ENCODE measurements at regions not wholly inside any gene's neighbourhood (a gene's known extent, or its start where the extent isn't known, plus 50 kb on each side); places are given as distances from the start of the nearest gene placed in this dataset.

DNA sequence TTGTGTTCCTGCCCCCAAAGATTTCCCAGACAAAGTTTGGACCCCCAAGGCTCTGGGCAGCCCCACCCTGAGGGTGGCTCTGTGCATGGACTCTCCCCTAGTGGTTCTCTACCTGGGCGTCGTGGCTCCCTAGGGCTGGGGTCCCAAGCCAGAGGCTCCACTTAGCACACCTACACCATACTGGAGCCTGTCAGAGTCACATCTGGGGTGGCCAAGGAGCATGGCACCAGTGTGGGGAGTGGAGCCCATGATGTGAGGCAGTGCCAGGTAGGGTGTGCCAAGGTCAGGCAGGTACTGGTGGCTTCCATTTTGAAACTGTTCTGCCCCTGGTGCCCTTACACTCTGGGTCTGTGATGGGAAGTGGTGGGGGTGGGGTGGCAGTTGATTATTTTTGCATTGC lies 109.9 kb upstream of the GNAO1 start:
- no peak for DNase-seq (ENCODE audit: low spot score)
- TF ChIP-seq, protein P1, sequence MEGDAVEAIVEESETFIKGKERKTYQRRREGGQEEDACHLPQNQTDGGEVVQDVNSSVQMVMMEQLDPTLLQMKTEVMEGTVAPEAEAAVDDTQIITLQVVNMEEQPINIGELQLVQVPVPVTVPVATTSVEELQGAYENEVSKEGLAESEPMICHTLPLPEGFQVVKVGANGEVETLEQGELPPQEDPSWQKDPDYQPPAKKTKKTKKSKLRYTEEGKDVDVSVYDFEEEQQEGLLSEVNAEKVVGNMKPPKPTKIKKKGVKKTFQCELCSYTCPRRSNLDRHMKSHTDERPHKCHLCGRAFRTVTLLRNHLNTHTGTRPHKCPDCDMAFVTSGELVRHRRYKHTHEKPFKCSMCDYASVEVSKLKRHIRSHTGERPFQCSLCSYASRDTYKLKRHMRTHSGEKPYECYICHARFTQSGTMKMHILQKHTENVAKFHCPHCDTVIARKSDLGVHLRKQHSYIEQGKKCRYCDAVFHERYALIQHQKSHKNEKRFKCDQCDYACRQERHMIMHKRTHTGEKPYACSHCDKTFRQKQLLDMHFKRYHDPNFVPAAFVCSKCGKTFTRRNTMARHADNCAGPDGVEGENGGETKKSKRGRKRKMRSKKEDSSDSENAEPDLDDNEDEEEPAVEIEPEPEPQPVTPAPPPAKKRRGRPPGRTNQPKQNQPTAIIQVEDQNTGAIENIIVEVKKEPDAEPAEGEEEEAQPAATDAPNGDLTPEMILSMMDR (IDR thresholded peaks at IDR 0.05; ENCODE audit: extremely low read depth, insufficient read depth, missing control alignments): no peak
- in situ Hi-C loops (cut with MboI; ENCODE audit: low pct_unique_long_range_greater_than_20kb, low sequenced_read_pairs, unreplicated experiment): no loop called here

DNA sequence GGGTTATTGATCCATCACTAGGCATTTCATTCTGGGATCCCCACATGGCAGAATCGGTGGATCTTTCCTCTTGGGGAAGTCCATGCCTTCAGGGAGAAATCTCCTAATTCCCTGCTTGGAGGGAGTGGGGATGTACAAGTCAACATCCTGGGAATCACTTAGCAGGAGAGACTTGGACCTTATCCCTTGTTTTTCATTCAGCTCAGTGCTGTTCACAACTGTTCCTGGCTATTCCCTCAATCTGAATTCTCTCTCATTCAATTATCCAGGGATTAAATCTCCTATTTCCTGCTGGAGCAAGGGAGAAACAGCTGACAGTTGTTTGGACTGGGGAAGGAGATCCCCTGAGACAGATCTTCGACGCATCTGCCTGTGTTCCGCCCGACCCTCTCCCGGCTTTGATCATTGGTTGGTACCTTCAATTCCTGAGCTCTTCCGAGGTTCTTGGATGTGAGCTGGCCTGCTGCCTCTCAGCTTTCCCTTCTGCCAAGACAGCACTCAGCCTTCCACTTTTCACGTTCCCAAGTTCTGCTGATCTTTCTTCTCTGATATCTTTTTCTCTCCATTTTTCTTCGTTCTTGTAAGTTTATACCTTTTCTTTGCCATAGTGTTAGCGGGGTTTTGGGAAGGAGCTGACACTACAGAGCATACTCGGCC lies 115.4 kb upstream of the GNAO1 start:
- TF ChIP-seq, protein P1 (IDR thresholded peaks at IDR 0.05; ENCODE audit: extremely low read depth, insufficient read depth, missing control alignments): no peak
- DNase-seq (ENCODE audit: low spot score): no peak
- in situ Hi-C loops (cut with MboI; ENCODE audit: low pct_unique_long_range_greater_than_20kb, low sequenced_read_pairs, unreplicated experiment): no loop called here

DNA sequence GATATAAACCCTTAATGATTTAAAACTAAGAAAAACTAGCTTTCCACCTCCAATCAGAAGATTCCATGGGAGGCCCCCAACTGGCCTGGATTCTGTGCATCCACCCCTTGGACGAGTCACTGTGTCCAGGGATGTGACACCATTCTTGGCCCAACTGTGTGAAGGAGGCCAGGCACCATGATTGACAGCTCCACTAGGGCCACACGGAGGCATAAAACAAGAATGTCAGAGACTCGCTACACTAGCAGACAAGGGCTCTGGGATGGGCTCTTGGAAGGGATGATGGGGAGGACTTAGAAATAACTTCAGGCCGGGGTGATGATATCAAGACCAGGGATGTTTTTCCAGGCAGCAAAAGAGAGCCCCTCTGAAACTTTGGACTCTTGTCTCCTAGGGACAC lies 117.8 kb upstream of the GNAO1 start:
- no peak for DNase-seq (ENCODE audit: low spot score)
- TF ChIP-seq, protein P1 (IDR thresholded peaks at IDR 0.05; ENCODE audit: extremely low read depth, insufficient read depth, missing control alignments): no peak
- in situ Hi-C loops (cut with MboI; ENCODE audit: low pct_unique_long_range_greater_than_20kb, low sequenced_read_pairs, unreplicated experiment): no loop called here

DNA sequence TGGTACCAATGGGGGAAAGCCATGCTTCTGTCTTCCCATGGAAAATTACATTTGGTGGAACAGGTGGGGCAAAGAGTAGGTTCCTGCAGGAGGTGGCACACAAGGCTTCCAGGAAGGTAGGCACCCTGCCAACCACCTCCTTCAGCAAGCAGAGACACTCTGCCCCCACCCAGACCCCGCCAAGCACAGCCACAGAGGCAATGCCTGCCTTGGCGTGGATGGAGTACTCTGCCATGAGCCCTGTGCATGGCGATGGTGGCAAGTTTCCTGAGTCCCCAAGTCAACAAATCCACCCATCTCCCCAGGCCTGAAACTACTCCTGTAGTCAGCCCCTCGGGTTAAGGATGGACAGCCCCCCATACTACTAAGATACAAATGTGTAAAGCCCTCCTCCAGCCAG lies 119.2 kb upstream of the GNAO1 start:
- TF ChIP-seq, protein P1 (IDR thresholded peaks at IDR 0.05; ENCODE audit: extremely low read depth, insufficient read depth, missing control alignments): no peak
- in situ Hi-C loops (cut with MboI; ENCODE audit: low pct_unique_long_range_greater_than_20kb, low sequenced_read_pairs, unreplicated experiment): no loop called here
- no peak for DNase-seq (ENCODE audit: low spot score)

DNA sequence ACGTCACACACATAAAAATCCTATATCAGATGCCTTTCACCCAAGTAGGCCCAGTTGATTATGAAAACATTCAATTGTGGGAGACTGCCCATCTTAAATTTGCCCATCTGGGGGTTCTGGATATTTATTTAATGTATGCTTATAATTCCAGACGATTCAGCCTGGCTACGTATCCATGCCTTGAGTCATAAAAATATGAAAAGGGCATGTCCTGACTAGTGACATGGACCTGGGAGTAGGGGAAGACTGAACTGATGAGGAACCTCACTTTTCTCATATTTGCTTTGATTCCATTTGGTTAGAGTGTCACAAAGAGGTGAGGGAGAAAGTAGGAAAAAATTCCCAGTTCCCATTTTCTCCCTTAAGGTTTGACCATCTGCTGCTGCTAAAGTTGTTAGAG lies 122.5 kb upstream of the GNAO1 start:
- no peak for DNase-seq (ENCODE audit: low spot score)
- in situ Hi-C loops (cut with MboI; ENCODE audit: low pct_unique_long_range_greater_than_20kb, low sequenced_read_pairs, unreplicated experiment): no loop called here

DNA sequence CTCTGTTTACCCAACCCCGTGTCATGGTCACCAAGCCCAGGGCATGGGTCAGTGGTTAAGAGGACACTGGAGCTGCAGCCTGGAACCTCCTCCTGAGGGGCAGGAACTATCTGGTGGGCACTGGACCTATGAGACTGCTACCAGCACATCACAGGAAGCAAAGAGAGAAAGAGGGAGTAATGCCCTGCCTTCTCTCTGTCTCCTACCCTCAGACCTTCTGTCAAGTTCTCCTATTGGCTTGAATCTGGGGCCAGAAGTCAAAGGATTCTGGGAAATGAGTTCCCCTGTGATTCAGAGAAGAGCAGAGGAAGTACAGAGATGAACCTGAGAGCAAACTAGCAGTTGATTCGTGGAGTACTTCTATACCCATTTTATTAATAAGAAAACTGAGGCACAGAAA lies 123.0 kb upstream of the GNAO1 start:
- no peak for DNase-seq (ENCODE audit: low spot score)
- TF ChIP-seq, protein P1 (IDR thresholded peaks at IDR 0.05; ENCODE audit: extremely low read depth, insufficient read depth, missing control alignments): no peak
- in situ Hi-C loops (cut with MboI; ENCODE audit: low pct_unique_long_range_greater_than_20kb, low sequenced_read_pairs, unreplicated experiment): no loop called here

More for the DNA sequence above, 122.5 kb upstream of the GNAO1 start:
- TF ChIP-seq, protein P1 (IDR thresholded peaks at IDR 0.05; ENCODE audit: extremely low read depth, insufficient read depth, missing control alignments): no peak

Data from GM13977 (cell line).